Adrenal gland (tissue), 9 donors: ENCODE measurements at regions not wholly inside any gene's neighbourhood (a gene's known extent, or its start where the extent isn't known, plus 50 kb on each side); places are given as distances from the start of the nearest gene placed in this dataset.

Experiments
- DNase-seq, 7 donors: peaks; one replicate each; pipeline ENCODE4 v3.0.0-alpha.2; 2019 to 2020
- H3K27ac ChIP-seq, 5 donors: fragments of 200-600 bp; sonication (generic) in 4 of 5; 1 replicate in 3 of 5; 2 replicates in 2 of 5; pipeline versions ENCODE4 v1.5.1 to v1.8.0; 2016 to 2020; ENCODE audit warnings: mild to moderate bottlenecking in 1 of 5
- H3K27me3 ChIP-seq: fragments of 200-600 bp; 2 replicates; pipeline ENCODE4 v1.8.0; 2021
- H3K36me3 ChIP-seq, 2 donors: fragments of 200-600 bp; replicated peaks in 1 of 2; 1 replicate in 1 of 2; 2 replicates in 1 of 2; pipeline versions ENCODE4 v1.5.1 to v1.8.0; 2018 to 2022
- H3K4me1 ChIP-seq, 2 donors: fragments of 200-600 bp; replicated peaks in 1 of 2; 1 replicate in 1 of 2; 2 replicates in 1 of 2; pipeline versions ENCODE4 v1.5.1 to v1.8.0; 2018 to 2021
- H3K4me3 ChIP-seq, 4 donors: fragments of 200-600 bp; sonication (generic) in 3 of 4; one replicate each; pipeline ENCODE4 v1.5.1; 2016 to 2018
- H3K9me3 ChIP-seq, 3 donors: fragments of 200-600 bp; sonication (generic) in 1 of 3; replicated peaks in 1 of 3; 1 replicate in 2 of 3; 2 replicates in 1 of 3; pipeline versions ENCODE4 v1.5.1 to v1.8.0; 2016 to 2021
- POLR2A ChIP-seq, 2 donors: fragments of 450-650 bp; IDR thresholded peaks; one replicate each; pipeline ENCODE4 v1.6.1; 2017; ENCODE audit warnings: antibody characterized with exemption in 2 of 2, mild to moderate bottlenecking in 2 of 2, moderate library complexity in 1 of 2
- WGBS, 4 donors: extraction: QIAGEN DNeasy Blood & Tissue Kit in 2 of 4; methylation state at CpG; one replicate each; pipeline versions ENCODE4 v1.1.5 to v1.1.7; 2013 to 2017; 5-methylcytosine and 5-hydroxymethylcytosine counted together
- intact Hi-C, 2 donors: fragments of 100-400 bp; cut with DNase I; formaldehyde crosslinking; loops; one replicate each; pipeline versions ENCODE4 v1.14.1 to v1.15.0; 2022 to 2023
- TF ChIP-seq, protein P1 (sequence below), 6 experiments: fragments of 450-650 bp in 4 of 6; fragments of 200-600 bp in 2 of 6; sonication (generic) in 1 of 6; IDR thresholded peaks; 1 replicate in 5 of 6; 2 replicates in 1 of 6; pipeline versions ENCODE4 v1.5.1 to v1.8.0; 2016 to 2021; ENCODE audit warnings: antibody characterized with exemption in 6 of 6, mild to moderate bottlenecking in 2 of 6, moderate library complexity in 1 of 6
- donor health status: healthy with polysubstance abuse.
- donor health status: Bipolar disorder and iron deficiency.
- donor health status: DM: yes; HTN: yes; CAD: no.
- donor health status: DM: no; HTN: no; CAD: no.
- donor health status: DM: no; HTN: no; CAD: no.

DNA sequence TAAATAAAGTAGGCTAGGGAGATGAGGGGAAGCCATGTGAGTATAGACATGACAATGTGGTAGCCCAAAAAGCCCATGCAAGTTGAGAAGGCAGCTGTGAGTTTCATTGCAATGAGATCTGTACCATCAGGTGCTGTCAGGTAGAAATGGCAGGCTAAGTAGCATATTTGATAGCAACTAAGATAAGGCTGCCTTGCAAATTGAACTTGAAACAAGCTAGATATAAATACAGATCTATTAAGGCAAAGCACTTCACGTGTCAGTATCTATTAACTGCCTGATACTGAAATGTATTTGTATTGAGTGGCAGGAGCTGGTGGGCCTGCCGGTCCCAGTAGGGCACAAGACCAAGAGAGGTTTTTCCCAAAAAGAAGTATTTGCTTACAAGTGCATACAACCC lies 419.9 kb downstream of the TDRD15 start:
- no peak overlapping the region for H3K4me3 ChIP-seq
- no peaks in the 10 kb centered on the region for H3K9me3 ChIP-seq
- DNase-seq, result no peak
- no peaks in the 10 kb centered on the region for H3K4me1 ChIP-seq
- no peaks in the 10 kb centered on the region for H3K36me3 ChIP-seq
- intact Hi-C loops, result no loop called here
- no peaks in the 10 kb centered on the region for H3K27me3 ChIP-seq
- no peak for TF ChIP-seq POLR2A (IDR thresholded peaks at IDR 0.05)
- TF ChIP-seq, protein P1, sequence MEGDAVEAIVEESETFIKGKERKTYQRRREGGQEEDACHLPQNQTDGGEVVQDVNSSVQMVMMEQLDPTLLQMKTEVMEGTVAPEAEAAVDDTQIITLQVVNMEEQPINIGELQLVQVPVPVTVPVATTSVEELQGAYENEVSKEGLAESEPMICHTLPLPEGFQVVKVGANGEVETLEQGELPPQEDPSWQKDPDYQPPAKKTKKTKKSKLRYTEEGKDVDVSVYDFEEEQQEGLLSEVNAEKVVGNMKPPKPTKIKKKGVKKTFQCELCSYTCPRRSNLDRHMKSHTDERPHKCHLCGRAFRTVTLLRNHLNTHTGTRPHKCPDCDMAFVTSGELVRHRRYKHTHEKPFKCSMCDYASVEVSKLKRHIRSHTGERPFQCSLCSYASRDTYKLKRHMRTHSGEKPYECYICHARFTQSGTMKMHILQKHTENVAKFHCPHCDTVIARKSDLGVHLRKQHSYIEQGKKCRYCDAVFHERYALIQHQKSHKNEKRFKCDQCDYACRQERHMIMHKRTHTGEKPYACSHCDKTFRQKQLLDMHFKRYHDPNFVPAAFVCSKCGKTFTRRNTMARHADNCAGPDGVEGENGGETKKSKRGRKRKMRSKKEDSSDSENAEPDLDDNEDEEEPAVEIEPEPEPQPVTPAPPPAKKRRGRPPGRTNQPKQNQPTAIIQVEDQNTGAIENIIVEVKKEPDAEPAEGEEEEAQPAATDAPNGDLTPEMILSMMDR (IDR thresholded peaks at IDR 0.05), result no peak
- H3K27ac ChIP-seq, result no peak overlapping the region
- 66 to 84% (median 78%) methylated on average over 2 of the region's 2 CpGs for WGBS, 4 donors

DNA sequence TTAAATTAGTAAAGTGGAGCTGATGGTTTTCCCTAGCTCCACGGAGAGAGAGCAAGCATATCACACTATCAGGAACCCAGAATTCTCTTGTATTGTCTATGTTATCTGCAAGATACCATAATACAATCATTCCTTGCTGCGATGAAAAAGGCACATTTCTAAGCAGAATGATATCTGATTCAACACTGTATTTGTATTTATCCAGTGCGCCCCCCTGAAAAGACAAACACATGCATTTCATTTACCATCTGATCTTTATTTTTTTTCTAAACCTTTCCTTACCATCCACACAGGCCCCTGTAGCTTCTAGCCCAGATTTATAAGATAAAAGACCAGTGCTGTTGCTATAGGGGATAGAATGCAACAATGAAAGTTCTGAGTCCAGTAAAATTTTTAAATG lies 420.6 kb downstream of the TDRD15 start:
- intact Hi-C loops, result no loop called here
- no peak overlapping the region for H3K27ac ChIP-seq
- no peaks in the 10 kb centered on the region for H3K27me3 ChIP-seq
- DNase-seq, result no peak
- no peaks in the 10 kb centered on the region for H3K36me3 ChIP-seq
- WGBS, 4 donors, result 73 to 86% (median 79%) methylated on average over 3 of the region's 3 CpGs
- H3K4me3 ChIP-seq, result no peak overlapping the region
- TF ChIP-seq POLR2A (IDR thresholded peaks at IDR 0.05), result no peak
- TF ChIP-seq, protein P1 (IDR thresholded peaks at IDR 0.05), result no peak
- H3K4me1 ChIP-seq, result no peaks in the 10 kb centered on the region
- no peaks in the 10 kb centered on the region for H3K9me3 ChIP-seq

DNA sequence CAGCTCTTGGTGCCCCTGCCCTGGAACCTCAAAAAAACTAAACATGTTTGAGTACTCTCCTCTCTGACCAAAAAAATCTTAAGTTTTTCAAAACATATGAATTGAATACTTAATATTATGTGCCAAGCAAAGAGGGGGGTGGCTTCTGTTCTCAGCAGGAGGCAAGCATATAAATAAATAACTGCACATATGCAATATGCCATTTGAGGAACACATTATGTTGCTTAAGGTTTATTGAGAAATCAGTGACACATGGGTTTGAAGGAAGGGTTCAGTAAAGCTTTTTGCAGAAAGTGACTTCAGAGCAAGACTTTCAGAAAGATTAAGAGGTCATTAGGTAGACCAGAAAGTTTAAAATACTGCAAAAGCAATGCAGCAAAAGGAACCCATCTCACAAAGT lies 429.2 kb downstream of the TDRD15 start:
- intact Hi-C loops, result no loop called here

DNA sequence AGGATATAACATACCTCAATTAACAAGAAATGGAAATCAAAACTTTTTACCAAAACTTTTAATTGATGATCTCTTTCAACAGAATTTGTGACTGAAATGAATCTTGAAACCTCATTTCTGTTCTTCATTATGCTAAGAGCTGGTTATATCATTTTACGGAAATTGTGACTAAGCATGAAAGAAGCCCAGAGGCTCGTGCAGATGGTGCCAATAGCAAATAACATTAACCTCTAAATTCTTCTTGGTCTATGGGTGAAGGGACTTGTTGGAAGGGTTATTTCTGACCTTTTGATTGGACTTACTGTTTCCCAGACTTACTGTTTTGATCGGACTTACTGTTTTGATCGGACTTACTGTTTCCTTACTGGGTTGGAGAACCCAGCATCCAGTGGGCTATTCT lies 435.6 kb downstream of the TDRD15 start:
- Histone ChIP-seq H3K27ac (no peak overlapping the region), H3K4me3 (no peak overlapping the region), H3K9me3 (no peaks in the 10 kb centered on the region), H3K4me1 (no peaks in the 10 kb centered on the region), H3K36me3 (no peaks in the 10 kb centered on the region), H3K27me3 (no peaks in the 10 kb centered on the region)
- DNase-seq, result no peak
- WGBS, 4 donors, result 75 to 82% (median 78%) methylated on average over 4 of the region's 4 CpGs
- no peak for TF ChIP-seq POLR2A (IDR thresholded peaks at IDR 0.05)
- TF ChIP-seq, protein P1 (IDR thresholded peaks at IDR 0.05), result no peak
- intact Hi-C loops, result no loop called here

More for the DNA sequence above, 429.2 kb downstream of the TDRD15 start:
- no peaks in the 10 kb centered on the region for H3K27me3 ChIP-seq
- TF ChIP-seq, protein P1 (IDR thresholded peaks at IDR 0.05), result no peak
- no peak for TF ChIP-seq POLR2A (IDR thresholded peaks at IDR 0.05)
- no peak overlapping the region for H3K27ac ChIP-seq
- H3K9me3 ChIP-seq, result no peaks in the 10 kb centered on the region
- H3K4me1 ChIP-seq, result no peaks in the 10 kb centered on the region
- H3K4me3 ChIP-seq, result no peak overlapping the region
- no peaks in the 10 kb centered on the region for H3K36me3 ChIP-seq
- DNase-seq, result no peak
